ENCODE measurements at regions not wholly inside any gene's neighbourhood (a gene's known extent, or its start where the extent isn't known, plus 50 kb on each side); places are given as distances from the start of the nearest gene placed in this dataset.
"Not testable (repeated sequence)": the region's sequence is repeated elsewhere in the genome, so short reads cannot be mapped to it uniquely, and the experiment has no call there.

GRCh38 chr20:25850133-25850532, 153.5 kb upstream of the ZNF337 start:
- H3K9me1 ChIP-seq (ENCODE audit: control insufficient read depth, insufficient read depth, low read length); intact Hi-C loops (cut with micrococcal nuclease); BruUV-seq (replicated peaks); H3K36me3 ChIP-seq (ENCODE audit: control insufficient read depth, insufficient read depth, low read length); H3K9me3 ChIP-seq (replicated peaks; ENCODE audit: control insufficient read depth, insufficient read depth, low read depth, low read length); ATAC-seq; CTCF ChIA-PET (ENCODE audit: low intra/inter-chr PET ratio); H3K79me2 ChIP-seq (ENCODE audit: control insufficient read depth, insufficient read depth, low read length); H3K27me3 ChIP-seq (ENCODE audit: control insufficient read depth in 2 of 2, insufficient read depth in 2 of 2, low read length in 2 of 2); H3K4me3 ChIP-seq; H3K4me1 ChIP-seq (replicated peaks in 1 of 2; ENCODE audit: control insufficient read depth in 2 of 2, insufficient read depth in 2 of 2, low read length in 2 of 2); H3K4me2 ChIP-seq (ENCODE audit: insufficient read depth, low read length); H3K9ac ChIP-seq (ENCODE audit: insufficient read depth in 1 of 2, low read depth in 2 of 2, low read length in 2 of 2); H3K27ac ChIP-seq (ENCODE audit: extremely low read depth, low read depth, low read length); H2AFZ ChIP-seq (ENCODE audit: low read depth, low read length); DNase-seq (ENCODE audit: extremely low read depth in 1 of 4, low spot score in 3 of 4); H4K20me1 ChIP-seq (replicated peaks; ENCODE audit: control insufficient read depth, insufficient read depth, low read length); POLR2A ChIA-PET; FAIRE-seq: not testable (repeated sequence)
- WGBS (ENCODE audit: insufficient coverage, low coverage, missing lambda C conversion rate) = 10% methylated on average over 2 of the region's 4 CpGs
- in situ Hi-C loops (cut with MboI) = loop anchor here (25.0 kb wide), 1 partner anchor 212 kb away; no protein-coding TSS in a partner anchor

GRCh38 chr20:25848222-25848621, 151.6 kb upstream of the ZNF337 start:
- TF ChIP-seq SOX6 (IDR thresholded peaks at IDR 0.05) = no peak
- TF ChIP-seq KLF1 (tag; IDR thresholded peaks at IDR 0.05) = no peak
- no peak for TF ChIP-seq RAD21 (CRISPR knock-in tag; conservative IDR thresholded peaks at IDR 0.05 in 1 of 2, IDR thresholded peaks at IDR 0.05 in 1 of 2)
- no peak for TF ChIP-seq NFXL1 (CRISPR knock-in tag; IDR thresholded peaks at IDR 0.05)
- no peak for TF ChIP-seq PKNOX1 (IDR thresholded peaks at IDR 0.05)
- no peak for TF ChIP-seq ZNF165 (CRISPR knock-in tag; IDR thresholded peaks at IDR 0.05; ENCODE audit: borderline replicate concordance)
- TF ChIP-seq ZFP91 (CRISPR knock-in tag; IDR thresholded peaks at IDR 0.05) = no peak
- TF ChIP-seq DDX20 (tag; IDR thresholded peaks at IDR 0.05; ENCODE audit: low read depth) = no peak
- no peak for TF ChIP-seq NFE2L1 (tag; IDR thresholded peaks at IDR 0.05; ENCODE audit: borderline replicate concordance, low read depth)
- TF ChIP-seq ZNF785 (CRISPR knock-in tag; IDR thresholded peaks at IDR 0.05) = no peak
- no peak for TF ChIP-seq NR4A1 (CRISPR knock-in tag; IDR thresholded peaks at IDR 0.05)
- no peak for TF ChIP-seq NR4A1 (tag; IDR thresholded peaks at IDR 0.05)
- Histone ChIP-seq H3K27me3 (ENCODE audit: control insufficient read depth in 2 of 2, insufficient read depth in 2 of 2, low read length in 2 of 2) (no peaks in the 10 kb centered on the region), H3K79me2 (ENCODE audit: control insufficient read depth, insufficient read depth, low read length) (no peaks in the 10 kb centered on the region), H2AFZ (ENCODE audit: low read depth, low read length) (no peak overlapping the region), H4K20me1 (replicated peaks; ENCODE audit: control insufficient read depth, insufficient read depth, low read length) (no peaks in the 10 kb centered on the region), H3K36me3 (ENCODE audit: control insufficient read depth, insufficient read depth, low read length) (no peaks in the 10 kb centered on the region), H3K4me1 (replicated peaks in 1 of 2; ENCODE audit: control insufficient read depth in 2 of 2, insufficient read depth in 2 of 2, low read length in 2 of 2) (no peaks in the 10 kb centered on the region), H3K9me3 (replicated peaks; ENCODE audit: control insufficient read depth, insufficient read depth, low read depth, low read length) (no peaks in the 10 kb centered on the region), H3K9ac (ENCODE audit: insufficient read depth in 1 of 2, low read depth in 2 of 2, low read length in 2 of 2) (no peak overlapping the region), H3K4me3 (no peak overlapping the region), H3K27ac (ENCODE audit: extremely low read depth, low read depth, low read length) (no peak overlapping the region), H3K9me1 (ENCODE audit: control insufficient read depth, insufficient read depth, low read length) (no peaks in the 10 kb centered on the region), H3K4me2 (ENCODE audit: insufficient read depth, low read length) (no peak overlapping the region)
- no TSS peak for BruUV-seq (replicated peaks)
- no peak for DNase-seq (ENCODE audit: extremely low read depth in 1 of 4, low spot score in 3 of 4)
- ATAC-seq = no peak
- WGBS (ENCODE audit: insufficient coverage, low coverage, missing lambda C conversion rate) = 3% methylated on average over 7 of the region's 7 CpGs
- ChIA-PET POLR2A (no interaction called here), CTCF (ENCODE audit: low intra/inter-chr PET ratio) (no interaction called here)
- intact Hi-C loops (cut with micrococcal nuclease) (no loop called here), in situ Hi-C loops (cut with MboI) (no loop called here)
- no peak for FAIRE-seq
